Panc1 (cell line): ENCODE measurements at regions not wholly inside any gene's neighbourhood (a gene's known extent, or its start where the extent isn't known, plus 50 kb on each side); places are given as distances from the start of the nearest gene placed in this dataset.

Experiments used
- POLR2AphosphoS5 ChIP-seq: IDR thresholded peaks from 2 replicates; pipeline ENCODE4 v1.6.1; 2012; ENCODE audit warnings: mild to moderate bottlenecking, low read depth, low read length, moderate library complexity
- SIN3A ChIP-seq: IDR thresholded peaks from 2 replicates; pipeline ENCODE4 v1.6.1; 2012; ENCODE audit warnings: low read depth, mild to moderate bottlenecking, low read length, moderate library complexity, borderline replicate concordance; ENCODE audit not compliant: insufficient read depth
- TF ChIP-seq, protein P1 (sequence below): fragments of 450-650 bp; IDR thresholded peaks from 2 replicates; pipeline ENCODE4 v1.5.1; 2017; ENCODE audit warnings: mild to moderate bottlenecking
- TF ChIP-seq, protein P2 (sequence below), 2 experiments: IDR thresholded peaks; 2 replicates each; pipeline ENCODE4 v1.6.1; 2011 to 2012; ENCODE audit warnings: low read depth in 2 of 2, control low read depth in 1 of 2, low read length in 1 of 2, mild to moderate bottlenecking in 1 of 2, moderate library complexity in 1 of 2; ENCODE audit not compliant: insufficient read depth in 1 of 2

DNA sequence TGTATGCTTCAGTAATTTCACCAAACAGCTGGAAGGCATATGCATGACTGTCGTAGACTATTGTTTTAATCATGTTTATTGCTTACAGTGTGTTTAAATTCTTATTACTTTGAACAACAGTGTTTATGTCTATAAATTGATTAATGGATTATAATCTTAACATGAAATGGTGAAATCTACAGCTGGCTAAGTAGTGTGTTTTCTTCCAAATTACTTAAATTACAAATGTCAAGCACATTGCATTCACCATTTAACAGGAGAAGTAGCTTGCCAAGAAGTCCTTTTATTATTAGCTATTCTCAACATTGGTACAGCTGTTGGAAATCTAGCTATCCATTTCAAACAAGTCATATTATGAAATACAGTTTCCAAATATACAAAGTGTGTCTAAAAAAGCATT, 849.3 kb upstream of the PCDH10 start:
- TF ChIP-seq, protein P1, sequence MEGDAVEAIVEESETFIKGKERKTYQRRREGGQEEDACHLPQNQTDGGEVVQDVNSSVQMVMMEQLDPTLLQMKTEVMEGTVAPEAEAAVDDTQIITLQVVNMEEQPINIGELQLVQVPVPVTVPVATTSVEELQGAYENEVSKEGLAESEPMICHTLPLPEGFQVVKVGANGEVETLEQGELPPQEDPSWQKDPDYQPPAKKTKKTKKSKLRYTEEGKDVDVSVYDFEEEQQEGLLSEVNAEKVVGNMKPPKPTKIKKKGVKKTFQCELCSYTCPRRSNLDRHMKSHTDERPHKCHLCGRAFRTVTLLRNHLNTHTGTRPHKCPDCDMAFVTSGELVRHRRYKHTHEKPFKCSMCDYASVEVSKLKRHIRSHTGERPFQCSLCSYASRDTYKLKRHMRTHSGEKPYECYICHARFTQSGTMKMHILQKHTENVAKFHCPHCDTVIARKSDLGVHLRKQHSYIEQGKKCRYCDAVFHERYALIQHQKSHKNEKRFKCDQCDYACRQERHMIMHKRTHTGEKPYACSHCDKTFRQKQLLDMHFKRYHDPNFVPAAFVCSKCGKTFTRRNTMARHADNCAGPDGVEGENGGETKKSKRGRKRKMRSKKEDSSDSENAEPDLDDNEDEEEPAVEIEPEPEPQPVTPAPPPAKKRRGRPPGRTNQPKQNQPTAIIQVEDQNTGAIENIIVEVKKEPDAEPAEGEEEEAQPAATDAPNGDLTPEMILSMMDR = no peak
- no peak for TF ChIP-seq POLR2AphosphoS5
- TF ChIP-seq SIN3A = no peak
- TF ChIP-seq, protein P2, sequence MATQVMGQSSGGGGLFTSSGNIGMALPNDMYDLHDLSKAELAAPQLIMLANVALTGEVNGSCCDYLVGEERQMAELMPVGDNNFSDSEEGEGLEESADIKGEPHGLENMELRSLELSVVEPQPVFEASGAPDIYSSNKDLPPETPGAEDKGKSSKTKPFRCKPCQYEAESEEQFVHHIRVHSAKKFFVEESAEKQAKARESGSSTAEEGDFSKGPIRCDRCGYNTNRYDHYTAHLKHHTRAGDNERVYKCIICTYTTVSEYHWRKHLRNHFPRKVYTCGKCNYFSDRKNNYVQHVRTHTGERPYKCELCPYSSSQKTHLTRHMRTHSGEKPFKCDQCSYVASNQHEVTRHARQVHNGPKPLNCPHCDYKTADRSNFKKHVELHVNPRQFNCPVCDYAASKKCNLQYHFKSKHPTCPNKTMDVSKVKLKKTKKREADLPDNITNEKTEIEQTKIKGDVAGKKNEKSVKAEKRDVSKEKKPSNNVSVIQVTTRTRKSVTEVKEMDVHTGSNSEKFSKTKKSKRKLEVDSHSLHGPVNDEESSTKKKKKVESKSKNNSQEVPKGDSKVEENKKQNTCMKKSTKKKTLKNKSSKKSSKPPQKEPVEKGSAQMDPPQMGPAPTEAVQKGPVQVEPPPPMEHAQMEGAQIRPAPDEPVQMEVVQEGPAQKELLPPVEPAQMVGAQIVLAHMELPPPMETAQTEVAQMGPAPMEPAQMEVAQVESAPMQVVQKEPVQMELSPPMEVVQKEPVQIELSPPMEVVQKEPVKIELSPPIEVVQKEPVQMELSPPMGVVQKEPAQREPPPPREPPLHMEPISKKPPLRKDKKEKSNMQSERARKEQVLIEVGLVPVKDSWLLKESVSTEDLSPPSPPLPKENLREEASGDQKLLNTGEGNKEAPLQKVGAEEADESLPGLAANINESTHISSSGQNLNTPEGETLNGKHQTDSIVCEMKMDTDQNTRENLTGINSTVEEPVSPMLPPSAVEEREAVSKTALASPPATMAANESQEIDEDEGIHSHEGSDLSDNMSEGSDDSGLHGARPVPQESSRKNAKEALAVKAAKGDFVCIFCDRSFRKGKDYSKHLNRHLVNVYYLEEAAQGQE (IDR thresholded peaks at IDR 0.05; ENCODE audit: insufficient read depth in 1 of 2, low read depth in 2 of 2, low read length in 1 of 2) = no peak
